A549 (cell line): ENCODE measurements at regions not wholly inside any gene's neighbourhood (a gene's known extent, or its start where the extent isn't known, plus 50 kb on each side); places are given as distances from the start of the nearest gene placed in this dataset.

Experiments used
- ATAC-seq, 2 experiments: fragments of 200-7000 bp in 1 of 2; fragments of >200 bp in 1 of 2; cut with Nextera tagmentation in 1 of 2; cut with Tn5 transposase in 1 of 2; 3 replicates each; pipeline versions ENCODE4 v1.8.0 to v1.9.1; 2018 to 2020; ENCODE audit warnings: mild to moderate bottlenecking in 1 of 2, moderate library complexity in 1 of 2
- CTCF ChIA-PET: fragments of 300-600 bp; sonication (Branson Sonifier 250); formaldehyde crosslinking; extraction: SDS; loops from one replicate; lab custom pipeline; 2021; ENCODE audit warnings: antibody characterized with exemption, inconsistent platforms; lab: Yijun Ruan, JAX
- POLR2A ChIA-PET: fragments of 350-600 bp; formaldehyde crosslinking; extraction: SDS; loops from one replicate; lab custom pipeline; 2021; ENCODE audit warnings: antibody characterized with exemption, inconsistent platforms; lab: Yijun Ruan, JAX
- DNase-seq, 2 experiments: peaks; one replicate each; pipeline versions ENCODE4 v3.0.0 to v3.0.0-alpha.2; 2011 to 2016; ENCODE audit warnings: low read depth in 1 of 2, low spot score in 1 of 2
- FAIRE-seq: peaks from 2 replicates; lab custom pipeline; 2011; peaks lifted over from hg19 to GRCh38; lab: Jason Lieb, UNC
- H3K27ac ChIP-seq, 2 experiments: fragments of >200 bp; sonication (Bioruptor Twin); formaldehyde crosslinking; 3 replicates each; pipeline ENCODE4 v1.5.1; 2016 to 2017
- H3K4me1 ChIP-seq: fragments of >200 bp; sonication (Bioruptor Twin); formaldehyde crosslinking; 3 replicates; pipeline ENCODE4 v1.6.1; 2016
- H3K4me2 ChIP-seq: fragments of >200 bp; sonication (Bioruptor Twin); formaldehyde crosslinking; 3 replicates; pipeline ENCODE4 v1.6.1; 2016
- H3K4me3 ChIP-seq: fragments of >200 bp; sonication (Bioruptor Twin); formaldehyde crosslinking; 3 replicates; pipeline ENCODE4 v1.5.1; 2016
- H3K9me3 ChIP-seq: fragments of >200 bp; sonication (Bioruptor Twin); formaldehyde crosslinking; 3 replicates; pipeline ENCODE4 v1.6.1; 2016
- BCL3 ChIP-seq: fragments of >200 bp; sonication (Bioruptor Twin); formaldehyde crosslinking; IDR thresholded peaks from 3 replicates; pipeline ENCODE4 v1.6.1; 2016
- CBX2 ChIP-seq: fragments of 200-600 bp; sonication (generic); IDR thresholded peaks from 2 replicates; pipeline ENCODE4 v1.6.1; 2016; ENCODE audit warnings: low read depth, mild to moderate bottlenecking, borderline replicate concordance
- CBX8 ChIP-seq: fragments of 200-600 bp; sonication (generic); IDR thresholded peaks from 2 replicates; pipeline ENCODE4 v1.6.1; 2016
- CEBPB ChIP-seq, 2 experiments: fragments of >200 bp in 1 of 2; sonication (Bioruptor Twin) in 1 of 2; formaldehyde crosslinking in 1 of 2; IDR thresholded peaks; 2 replicates each; pipeline ENCODE4 v1.6.1; 2012 to 2016
- CHD4 ChIP-seq: fragments of 200-600 bp; sonication (generic); IDR thresholded peaks from 2 replicates; pipeline ENCODE4 v1.6.1; 2016; ENCODE audit warnings: antibody characterized with exemption, mild to moderate bottlenecking, borderline replicate concordance
- EHF ChIP-seq: fragments of 250-450 bp; sonication (Bioruptor Pico); IDR thresholded peaks from 2 replicates; pipeline ENCODE4 v1.5.0; 2020; ENCODE audit warnings: mild to moderate bottlenecking
- FOSB ChIP-seq: fragments of 250-450 bp; sonication (Bioruptor Pico); IDR thresholded peaks from 2 replicates; pipeline ENCODE4 v1.5.0; 2020; ENCODE audit warnings: mild to moderate bottlenecking, moderate library complexity
- FOSL2 ChIP-seq, 2 experiments: fragments of 450-650 bp in 1 of 2; fragments of >200 bp in 1 of 2; sonication (Bioruptor Twin) in 1 of 2; formaldehyde crosslinking; IDR thresholded peaks; 2 replicates each; pipeline versions ENCODE4 v1.5.0 to v1.6.1; 2016 to 2020; ENCODE audit warnings: mild to moderate bottlenecking in 1 of 2, moderate library complexity in 1 of 2
- FOXS1 ChIP-seq: fragments of 250-450 bp; sonication (Bioruptor Pico); IDR thresholded peaks from 2 replicates; pipeline ENCODE4 v1.5.0; 2020; ENCODE audit warnings: mild to moderate bottlenecking, moderate library complexity
- GATA3 ChIP-seq: IDR thresholded peaks from 2 replicates; pipeline ENCODE4 v1.6.1; 2012; ENCODE audit warnings: borderline replicate concordance
- HES2 ChIP-seq: fragments of >200 bp; sonication (Bioruptor Twin); formaldehyde crosslinking; IDR thresholded peaks from 2 replicates; pipeline ENCODE4 v1.6.1; 2016
- HOXA7 ChIP-seq: fragments of 250-450 bp; sonication (Bioruptor Pico); IDR thresholded peaks from 2 replicates; pipeline ENCODE4 v1.5.0; 2020; ENCODE audit warnings: mild to moderate bottlenecking, moderate library complexity
- HOXB13 ChIP-seq: fragments of 250-450 bp; sonication (Bioruptor Pico); IDR thresholded peaks from 2 replicates; pipeline ENCODE4 v1.5.0; 2020; ENCODE audit warnings: low read depth, mild to moderate bottlenecking, moderate library complexity
- HOXB5 ChIP-seq: fragments of 250-450 bp; sonication (Bioruptor Pico); IDR thresholded peaks from 2 replicates; pipeline ENCODE4 v1.5.0; 2020; ENCODE audit warnings: mild to moderate bottlenecking, moderate library complexity
- JUN ChIP-seq, 2 experiments: fragments of >200 bp; sonication (Bioruptor Twin); formaldehyde crosslinking; IDR thresholded peaks; 2 replicates in 1 of 2; 3 replicates in 1 of 2; pipeline ENCODE4 v1.6.1; 2016 to 2017
- JUNB ChIP-seq: fragments of >200 bp; sonication (Bioruptor Twin); formaldehyde crosslinking; IDR thresholded peaks from 2 replicates; pipeline ENCODE4 v1.6.1; 2016
- MAFK ChIP-seq: fragments of 450-650 bp; IDR thresholded peaks from 2 replicates; pipeline ENCODE4 v1.6.1; 2014; ENCODE audit not compliant: partially characterized antibody
- MAX ChIP-seq: IDR thresholded peaks from 2 replicates; pipeline ENCODE4 v1.6.1; 2012
- MYC ChIP-seq: IDR thresholded peaks from 2 replicates; pipeline ENCODE4 v1.6.1; 2012; ENCODE audit warnings: mild to moderate bottlenecking, inconsistent platforms, low read length, improper control_type of control experiment, borderline replicate concordance
- NFE2L2 ChIP-seq: fragments of 150-350 bp; conservative IDR thresholded peaks from 2 replicates; pipeline ENCODE4 v1.6.1; 2014; ENCODE audit warnings: low read length
- NR3C1 ChIP-seq: fragments of >200 bp; sonication (Bioruptor Twin); formaldehyde crosslinking; IDR thresholded peaks from 3 replicates; pipeline ENCODE4 v1.6.1; 2017
- PHF8 ChIP-seq: fragments of 200-600 bp; sonication (generic); IDR thresholded peaks from 2 replicates; pipeline ENCODE4 v1.6.1; 2016; ENCODE audit warnings: low read depth, mild to moderate bottlenecking, antibody characterized with exemption, moderate library complexity, borderline replicate concordance
- POLR2A ChIP-seq: IDR thresholded peaks from 2 replicates; pipeline ENCODE4 v1.6.1; 2012; ENCODE audit warnings: mild to moderate bottlenecking, low read length
- RARB ChIP-seq: fragments of 250-450 bp; sonication (Bioruptor Pico); IDR thresholded peaks from 2 replicates; pipeline ENCODE4 v1.8.0; 2021; ENCODE audit warnings: mild to moderate bottlenecking, moderate library complexity
- REST ChIP-seq: fragments of 200-600 bp; sonication (generic); IDR thresholded peaks from 2 replicates; pipeline ENCODE4 v1.6.1; 2016; ENCODE audit warnings: antibody characterized with exemption, mild to moderate bottlenecking, moderate library complexity
- RFX5 ChIP-seq: fragments of 450-650 bp; IDR thresholded peaks from 2 replicates; pipeline ENCODE4 v1.7.1; 2014; ENCODE audit warnings: antibody characterized with exemption, mild to moderate bottlenecking, moderate library complexity
- RNF2 ChIP-seq: fragments of 200-600 bp; sonication (generic); IDR thresholded peaks from 2 replicates; pipeline ENCODE4 v1.6.1; 2016; ENCODE audit warnings: low read depth, mild to moderate bottlenecking, antibody characterized with exemption, moderate library complexity, borderline replicate concordance
- TFCP2L1 ChIP-seq: fragments of 250-450 bp; sonication (Bioruptor Pico); IDR thresholded peaks from 2 replicates; pipeline ENCODE4 v1.5.0; 2021; ENCODE audit warnings: mild to moderate bottlenecking
- ZC3H11A ChIP-seq: fragments of 450-650 bp; IDR thresholded peaks from 2 replicates; pipeline ENCODE4 v1.6.1; 2014; ENCODE audit warnings: antibody characterized with exemption, mild to moderate bottlenecking
- WGBS: methylation state at CpG from one replicate; pipeline ENCODE4 v1.1.6; 2017; ENCODE audit errors: missing lambda C conversion rate; 5-methylcytosine and 5-hydroxymethylcytosine counted together
- TF ChIP-seq, protein P1 (sequence below): fragments of 150-350 bp; IDR thresholded peaks from 2 replicates; pipeline ENCODE4 v1.6.1; 2014; ENCODE audit warnings: low read depth, mild to moderate bottlenecking, low read length

GRCh38 chr2:57685032-57685431 is 361.6 kb upstream of the VRK2 start:
- Histone ChIP-seq H3K4me2 (no peak overlapping the region), H3K4me1 (no peaks in the 10 kb centered on the region), H3K27ac (no peak overlapping the region), H3K9me3 (peaks cover 5% of the 10 kb centered on the region; the same call in 2 of the 3 replicates), H3K4me3 (no peak overlapping the region)
- TF ChIP-seq JUNB (no peak), CEBPB (IDR thresholded peaks at IDR 0.05) (no peak), MYC (no peak), CBX2 (no peak), EHF (no peak), ZC3H11A (no peak), MAFK (no peak), FOSL2 (IDR thresholded peaks at IDR 0.05) (no peak), FOSL2 (CRISPR knock-in tag; IDR thresholded peaks at IDR 0.05) (no peak), RARB (CRISPR knock-in tag) (no peak), RFX5 (no peak)
- ChIA-PET CTCF (interaction anchor here (1.0 kb wide), 1 partner anchor 36 kb away, joined by 3 read pairs; no protein-coding TSS in a partner anchor), POLR2A (no interaction called here)
- ATAC-seq (no peak), DNase-seq (no peak), FAIRE-seq (no peak)
- WGBS = 60% methylated on average over 2 of the region's 2 CpGs

DNA sequence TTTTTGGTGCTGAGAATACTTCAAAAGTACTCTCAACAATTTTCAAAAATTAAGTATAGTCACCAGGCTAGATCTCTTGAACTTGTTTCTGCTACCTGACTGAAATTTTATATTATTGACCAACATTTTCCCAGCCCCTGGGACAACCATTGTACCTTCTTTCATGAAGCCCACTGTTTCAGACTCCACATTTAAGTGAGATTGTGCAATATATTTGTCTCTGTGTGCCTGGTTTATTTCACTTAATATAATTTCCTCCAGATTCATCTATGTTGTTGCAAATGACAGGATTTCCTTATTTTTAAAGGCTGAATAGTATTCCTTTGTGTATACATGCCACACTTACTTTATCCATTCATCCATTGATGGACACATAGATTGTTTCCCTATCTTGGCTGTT is 354.2 kb upstream of the VRK2 start:
- ChIA-PET POLR2A (no interaction called here), CTCF (no interaction called here)
- Histone ChIP-seq H3K9me3 (peaks cover 12% of the 10 kb centered on the region; the same call in 2 of the 3 replicates), H3K4me3 (no peak overlapping the region), H3K27ac (no peak overlapping the region), H3K4me2 (no peak overlapping the region), H3K4me1 (no peaks in the 10 kb centered on the region)
- FAIRE-seq = no peak
- no peak for DNase-seq
- TF ChIP-seq POLR2A = no peak
- TF ChIP-seq CEBPB (IDR thresholded peaks at IDR 0.05) = peak in 1 of 2 experiments; percentile 42; a peak in 1 of 4 replicates
- ATAC-seq = no peak

DNA sequence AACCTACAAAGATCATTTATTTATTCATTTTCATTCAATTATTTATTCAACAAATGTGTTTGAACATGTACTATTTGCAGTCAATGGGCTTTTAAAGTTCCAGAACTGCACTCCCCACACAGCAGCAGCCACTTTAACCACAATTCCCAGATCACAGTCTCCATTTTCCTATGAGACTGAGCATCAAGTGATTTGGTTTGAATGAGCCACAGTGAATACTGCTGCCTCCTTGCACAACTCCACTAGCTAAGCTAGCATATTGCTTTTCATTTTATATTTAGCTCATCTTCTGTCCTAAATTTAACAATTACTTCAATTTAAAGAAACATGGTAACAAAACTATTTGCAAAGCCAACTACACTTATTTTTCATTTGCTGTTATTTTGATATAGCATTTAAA is 353.4 kb upstream of the VRK2 start:
- no peak overlapping the region for H3K4me2 ChIP-seq
- no peaks in the 10 kb centered on the region for H3K4me1 ChIP-seq
- ATAC-seq = no peak
- H3K4me3 ChIP-seq = no peak overlapping the region
- CTCF ChIA-PET = no interaction called here
- peaks cover 12% of the 10 kb centered on the region; the same call in 2 of the 3 replicates for H3K9me3 ChIP-seq
- no peak overlapping the region for H3K27ac ChIP-seq
- TF ChIP-seq FOSB (CRISPR knock-in tag) = no peak
- TF ChIP-seq HOXB5 (CRISPR knock-in tag) = no peak
- TF ChIP-seq MAX = no peak
- no peak for TF ChIP-seq CBX8
- TF ChIP-seq MAFK = no peak
- TF ChIP-seq, protein P1, sequence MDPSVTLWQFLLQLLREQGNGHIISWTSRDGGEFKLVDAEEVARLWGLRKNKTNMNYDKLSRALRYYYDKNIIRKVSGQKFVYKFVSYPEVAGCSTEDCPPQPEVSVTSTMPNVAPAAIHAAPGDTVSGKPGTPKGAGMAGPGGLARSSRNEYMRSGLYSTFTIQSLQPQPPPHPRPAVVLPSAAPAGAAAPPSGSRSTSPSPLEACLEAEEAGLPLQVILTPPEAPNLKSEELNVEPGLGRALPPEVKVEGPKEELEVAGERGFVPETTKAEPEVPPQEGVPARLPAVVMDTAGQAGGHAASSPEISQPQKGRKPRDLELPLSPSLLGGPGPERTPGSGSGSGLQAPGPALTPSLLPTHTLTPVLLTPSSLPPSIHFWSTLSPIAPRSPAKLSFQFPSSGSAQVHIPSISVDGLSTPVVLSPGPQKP = no peak
- no peak for TF ChIP-seq TFCP2L1 (CRISPR knock-in tag)
- TF ChIP-seq FOXS1 (CRISPR knock-in tag) = no peak
- TF ChIP-seq BCL3 = no peak
- TF ChIP-seq HOXA7 = no peak
- no peak for TF ChIP-seq HES2
- TF ChIP-seq PHF8 = no peak
- TF ChIP-seq JUN (IDR thresholded peaks at IDR 0.05) = no peak
- no peak for TF ChIP-seq NFE2L2
- TF ChIP-seq GATA3 = no peak
- TF ChIP-seq CHD4 = no peak
- TF ChIP-seq REST = no peak
- no peak for TF ChIP-seq NR3C1
- no peak for TF ChIP-seq HOXB13
- TF ChIP-seq RNF2 = no peak
- no peak for FAIRE-seq
- POLR2A ChIA-PET = no interaction called here
- no peak for DNase-seq
